GM12891 (cell line): ENCODE measurements at regions not wholly inside any gene's neighbourhood (a gene's known extent, or its start where the extent isn't known, plus 50 kb on each side); places are given as distances from the start of the nearest gene placed in this dataset.

Experiments
- POLR2A ChIP-seq: IDR thresholded peaks from 2 replicates; pipeline ENCODE4 v1.6.1; 2011; ENCODE audit warnings: low read depth, low read length, control low read depth
- POLR2AphosphoS5 ChIP-seq: IDR thresholded peaks from 2 replicates; pipeline ENCODE4 v1.6.1; 2011; ENCODE audit warnings: low read depth, low read length, control low read depth
- POU2F2 ChIP-seq: IDR thresholded peaks from 2 replicates; pipeline ENCODE4 v1.6.1; 2011; ENCODE audit warnings: low read depth, mild to moderate bottlenecking, control low read depth, low read length, moderate library complexity
- SPI1 ChIP-seq: IDR thresholded peaks from 2 replicates; pipeline ENCODE4 v1.6.1; 2011; ENCODE audit warnings: low read depth, low read length, control low read depth
- TAF1 ChIP-seq: IDR thresholded peaks from 2 replicates; pipeline ENCODE4 v1.6.1; 2011; ENCODE audit warnings: low read depth, low read length, control low read depth

DNA sequence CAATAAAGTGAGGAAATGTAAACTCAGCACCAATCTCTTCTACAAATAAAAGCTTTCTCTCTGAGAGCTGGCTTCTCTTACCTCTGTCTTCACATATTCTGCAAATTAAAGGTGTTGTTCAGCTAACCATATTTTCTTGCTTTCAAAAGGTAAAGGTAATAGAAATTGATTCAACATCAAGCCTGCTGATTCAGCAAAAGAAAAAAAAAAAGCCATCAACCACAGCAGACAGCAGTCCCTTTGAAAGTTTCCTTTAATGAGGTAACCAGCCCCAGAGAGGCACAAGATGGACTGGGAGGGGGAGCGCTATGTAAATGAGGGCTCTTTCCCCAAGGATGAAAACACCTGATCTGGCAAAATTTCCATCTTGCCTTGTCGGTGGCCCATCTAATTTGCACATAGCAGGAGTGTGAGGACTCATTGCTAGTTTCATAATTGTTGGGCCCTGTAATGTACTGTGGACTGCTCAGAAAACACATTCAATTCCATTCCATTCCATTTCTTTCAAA, 154.9 kb upstream of the SOX11 start:
- TF ChIP-seq POLR2A (no peak), TAF1 (no peak), POLR2AphosphoS5 (no peak), SPI1 (no peak), POU2F2 (no peak)
